ENCODE measurements at regions not wholly inside any gene's neighbourhood (a gene's known extent, or its start where the extent isn't known, plus 50 kb on each side); places are given as distances from the start of the nearest gene placed in this dataset.

GRCh38 chr4:136831553-136831952 lies 700.7 kb downstream of the PCDH18 start:
- TF ChIP-seq CTCF (conservative IDR thresholded peaks at IDR 0.05; ENCODE audit: low read depth, low read length) (no peak), EZH2phosphoT487 (IDR thresholded peaks at IDR 0.05; ENCODE audit: borderline replicate concordance, low read length) (no peak)
